K562 (cell line): ENCODE measurements at regions not wholly inside any gene's neighbourhood (a gene's known extent, or its start where the extent isn't known, plus 50 kb on each side); places are given as distances from the start of the nearest gene placed in this dataset.
A peak's percentile ranks its signal among the peaks of the same experiment; 100 is the strongest.

Experiments used
- ATAC-seq: fragments of 200-7000 bp; cut with Tn5 transposase; 3 replicates; pipeline ENCODE4 v1.9.1; 2020; ENCODE audit warnings: moderate library complexity
- BruUV-seq: library from RNA; stranded (reverse); fragments of 400-500 nt; replicated peaks from 2 replicates; lab custom pipeline; 2021; lab: Mats Ljungman, UMichigan
- CTCF ChIA-PET: fragments of 300-600 bp; formaldehyde crosslinking; extraction: SDS; loops from one replicate; lab custom pipeline; 2021; ENCODE audit warnings: low intra/inter-chr PET ratio; lab: Yijun Ruan, JAX
- POLR2A ChIA-PET: fragments of 300-600, 350-650 bp; sonication (Branson Sonifier 250); formaldehyde crosslinking; extraction: SDS; loops from one replicate; lab custom pipeline; 2021; ENCODE audit warnings: antibody characterized with exemption, inconsistent platforms; lab: Yijun Ruan, JAX
- DNase-seq, 4 experiments: peaks; one replicate each; pipeline versions ENCODE4 v3.0.0 to v3.0.0-alpha.2; 2011 to 2018; ENCODE audit warnings: low spot score in 3 of 4, mixed read lengths in 3 of 4; ENCODE audit errors: extremely low read depth in 1 of 4
- FAIRE-seq: peaks from 2 replicates; lab custom pipeline; 2011; peaks lifted over from hg19 to GRCh38; lab: Jason Lieb, UNC
- H2AFZ ChIP-seq: 2 replicates; pipeline ENCODE4 v1.6.0; 2011; ENCODE audit warnings: low read depth, low read length, control low read depth, inconsistent platforms
- H3K27ac ChIP-seq: fragments of 200-600 bp; 3 replicates; pipeline ENCODE4 v1.8.0; 2011; ENCODE audit warnings: low read depth, mild to moderate bottlenecking, control low read depth, inconsistent platforms, low read length, moderate library complexity, mixed read lengths; ENCODE audit errors: extremely low read depth
- H3K27me3 ChIP-seq, 2 experiments: fragments of 300-600 bp in 1 of 2; 2 replicates in 1 of 2; 3 replicates in 1 of 2; pipeline versions ENCODE4 v1.6.0 to v1.8.0; 2011; ENCODE audit warnings: inconsistent platforms in 2 of 2, low read length in 2 of 2, mild to moderate bottlenecking in 1 of 2, mixed read lengths in 1 of 2, moderate library complexity in 1 of 2; ENCODE audit not compliant: control insufficient read depth in 2 of 2, insufficient read depth in 2 of 2
- H3K36me3 ChIP-seq: fragments of 300-600 bp; 3 replicates; pipeline ENCODE4 v1.8.0; 2011; ENCODE audit warnings: mild to moderate bottlenecking, low read length, inconsistent platforms; ENCODE audit not compliant: control insufficient read depth, insufficient read depth
- H3K4me1 ChIP-seq, 2 experiments: fragments of 200-600 bp in 1 of 2; replicated peaks in 1 of 2; 2 replicates in 1 of 2; 3 replicates in 1 of 2; pipeline versions ENCODE4 v1.5.1 to v1.8.0; 2011; ENCODE audit warnings: inconsistent platforms in 2 of 2, low read length in 2 of 2, mild to moderate bottlenecking in 1 of 2, mixed read lengths in 1 of 2, moderate library complexity in 1 of 2; ENCODE audit not compliant: control insufficient read depth in 2 of 2, insufficient read depth in 2 of 2
- H3K4me2 ChIP-seq: 2 replicates; pipeline ENCODE4 v1.6.1; 2011; ENCODE audit warnings: low read length, control low read depth, inconsistent platforms, mixed read lengths; ENCODE audit not compliant: insufficient read depth
- H3K4me3 ChIP-seq: fragments of 200-600 bp; sonication (generic), shearing (Covaris generic); 2 replicates; pipeline ENCODE4 v1.5.1; 2016; ENCODE audit warnings: control low read depth, inconsistent platforms
- H3K79me2 ChIP-seq: fragments of 200-600 bp; 3 replicates; pipeline ENCODE4 v1.8.0; 2011; ENCODE audit warnings: low read length, inconsistent platforms; ENCODE audit not compliant: control insufficient read depth, insufficient read depth
- H3K9ac ChIP-seq, 2 experiments: 2 replicates each; pipeline versions ENCODE4 v1.6.0 to v1.6.1; 2011; ENCODE audit warnings: low read depth in 2 of 2, low read length in 2 of 2, control low read depth in 1 of 2, inconsistent platforms in 1 of 2, mild to moderate bottlenecking in 1 of 2, mixed read lengths in 1 of 2; ENCODE audit not compliant: insufficient read depth in 1 of 2
- H3K9me1 ChIP-seq: one replicate; pipeline ENCODE4 v1.6.0; 2011; ENCODE audit warnings: inconsistent platforms, mild to moderate bottlenecking, low read length, moderate library complexity; ENCODE audit not compliant: control insufficient read depth, insufficient read depth
- H3K9me3 ChIP-seq: replicated peaks from 2 replicates; pipeline ENCODE4 v1.5.1; 2011; ENCODE audit warnings: low read depth, low read length, inconsistent platforms; ENCODE audit not compliant: control insufficient read depth, insufficient read depth
- H4K20me1 ChIP-seq: replicated peaks from 2 replicates; pipeline ENCODE4 v1.6.1; 2011; ENCODE audit warnings: low read length, inconsistent platforms, mixed read lengths; ENCODE audit not compliant: control insufficient read depth, insufficient read depth
- BACH1 ChIP-seq: fragments of 200-800 bp; sonication (Bioruptor generic); IDR thresholded peaks from 2 replicates; pipeline ENCODE4 v1.6.1; 2016; ENCODE audit warnings: missing genetic modification characterization, missing compliant biosample characterization
- BHLHE40 ChIP-seq: IDR thresholded peaks from 2 replicates; pipeline ENCODE4 v1.6.1; 2011; ENCODE audit warnings: low read length, improper control_type of control experiment
- JUND ChIP-seq, 2 experiments: IDR thresholded peaks; 2 replicates in 1 of 2; 3 replicates in 1 of 2; pipeline ENCODE4 v1.6.1; 2011; ENCODE audit warnings: borderline replicate concordance in 2 of 2, low read depth in 2 of 2, low read length in 2 of 2, improper control_type of control experiment in 1 of 2, missing biosample characterization in 1 of 2, missing genetic modification characterization in 1 of 2, missing genetic modification reagents in 1 of 2
- NFIC ChIP-seq: fragments of 450-650 bp; IDR thresholded peaks from 2 replicates; pipeline ENCODE4 v1.6.1; 2017; ENCODE audit warnings: mild to moderate bottlenecking, inconsistent platforms
- NFIX ChIP-seq: fragments of 250-450 bp; sonication (Bioruptor Pico); IDR thresholded peaks from 2 replicates; pipeline ENCODE4 v1.4.0; 2020; ENCODE audit warnings: low read depth, mild to moderate bottlenecking, moderate library complexity
- SMARCE1 ChIP-seq: fragments of 450-650 bp; IDR thresholded peaks from 2 replicates; pipeline ENCODE4 v1.7.1; 2016; ENCODE audit warnings: mild to moderate bottlenecking
- TBL1XR1 ChIP-seq, 2 experiments: IDR thresholded peaks; 2 replicates each; pipeline ENCODE4 v1.6.1; 2012; ENCODE audit warnings: improper control_type of control experiment in 2 of 2, low read length in 2 of 2, mild to moderate bottlenecking in 1 of 2
- ZNF140 ChIP-seq: fragments of 250-450 bp; sonication (Bioruptor Pico); IDR thresholded peaks from 2 replicates; pipeline ENCODE4 v1.8.0; 2021; ENCODE audit warnings: moderate library complexity, mild to moderate bottlenecking, inconsistent platforms
- ZNF408 ChIP-seq: fragments of 250-450 bp; sonication (Bioruptor Pico); IDR thresholded peaks from 2 replicates; pipeline ENCODE4 v1.4.0; 2020; ENCODE audit warnings: low read depth, mild to moderate bottlenecking, moderate library complexity
- ZNF644 ChIP-seq: fragments of 200-800 bp; sonication (Bioruptor generic); IDR thresholded peaks from 2 replicates; pipeline ENCODE4 v1.6.1; 2016; ENCODE audit warnings: low read depth, missing genetic modification characterization, missing compliant biosample characterization
- ZNF75A ChIP-seq: fragments of 450-650 bp; formaldehyde crosslinking; IDR thresholded peaks from 2 replicates; pipeline ENCODE4 v1.4.0; 2020; ENCODE audit warnings: mild to moderate bottlenecking
- WGBS: fragments of 100-300 bp; shearing (Covaris generic); methylation state at CpG from one replicate; pipeline ENCODE4 v1.1.6; 2016; ENCODE audit warnings: low coverage, mixed read lengths; ENCODE audit not compliant: insufficient coverage; ENCODE audit errors: missing lambda C conversion rate; 5-methylcytosine and 5-hydroxymethylcytosine counted together
- in situ Hi-C: fragments of 300-500 bp; cut with MboI; formaldehyde crosslinking; loops from 4 replicates; pipeline ENCODE4 v1.15.0; 2018; ENCODE audit warnings: inconsistent platforms, mixed read lengths
- intact Hi-C: fragments of 100-400 bp; cut with micrococcal nuclease; formaldehyde crosslinking; loops from 2 replicates; pipeline ENCODE4 v1.14.2; 2022
- TF ChIP-seq, protein P1 (sequence below): sonication (generic); formaldehyde crosslinking; IDR thresholded peaks from 2 replicates; pipeline ENCODE4 v1.8.1; 2022; ENCODE audit warnings: missing genetic modification reagents
- TF ChIP-seq, protein P2 (sequence below): fragments of 250-450 bp; sonication (Bioruptor Pico); IDR thresholded peaks from 2 replicates; pipeline ENCODE4 v1.8.0; 2021; ENCODE audit warnings: borderline replicate concordance, mild to moderate bottlenecking, moderate library complexity; ENCODE audit not compliant: poor library complexity, severe bottlenecking

DNA sequence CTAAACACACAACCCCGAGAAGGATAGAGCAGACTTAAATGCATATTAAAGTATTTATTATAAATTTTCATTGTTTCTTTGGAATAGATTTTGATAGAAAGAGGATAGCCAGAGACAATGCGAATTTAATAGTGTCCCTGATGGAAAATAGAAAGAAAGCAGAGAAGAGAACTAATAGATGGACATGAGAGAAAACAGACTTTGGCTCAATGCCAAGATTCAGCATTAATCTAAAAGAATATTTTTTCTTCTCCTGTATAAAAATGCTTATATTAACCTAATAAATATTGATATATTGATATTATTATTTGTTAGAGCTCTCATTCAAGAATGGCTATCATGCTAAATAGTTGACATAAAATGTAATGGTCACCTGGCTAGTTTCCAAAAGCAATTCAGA, 173.4 kb downstream of the KIF2B start:
- BruUV-seq, result no TSS peak

DNA sequence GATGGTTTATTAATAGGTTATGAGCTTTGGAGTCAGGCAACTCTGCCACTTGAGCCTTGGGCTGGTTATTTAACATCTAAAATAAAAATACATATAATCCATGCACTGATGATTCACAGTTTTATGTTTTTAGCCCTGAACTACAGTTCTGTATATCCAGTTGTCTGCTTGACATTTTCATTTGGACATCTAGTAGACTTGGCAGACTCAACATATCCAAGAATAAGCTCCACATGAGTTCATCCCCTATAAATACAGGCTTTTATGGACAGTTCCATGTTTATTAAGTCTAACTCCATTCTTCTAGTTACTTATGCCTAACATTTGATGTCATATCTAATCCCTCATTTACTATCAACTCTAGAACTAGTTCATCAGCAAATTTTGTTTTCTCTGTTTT, 174.2 kb downstream of the KIF2B start:
- Histone ChIP-seq H3K4me1 (no peaks in the 10 kb centered on the region), H3K9me3 (no peaks in the 10 kb centered on the region), H3K36me3 (no peaks in the 10 kb centered on the region), H3K27me3 (no peaks in the 10 kb centered on the region), H3K9ac (no peak overlapping the region)
- CTCF ChIA-PET, result no interaction called here
- intact Hi-C loops, result no loop called here
- FAIRE-seq (no peak), DNase-seq (no peak)
- TF ChIP-seq SMARCE1 (no peak), JUND (IDR thresholded peaks at IDR 0.05; ENCODE audit: borderline replicate concordance, low read depth, low read length) (no peak), JUND (tag; IDR thresholded peaks at IDR 0.05; ENCODE audit: borderline replicate concordance, low read depth, low read length) (no peak), BHLHE40 (no peak), ZNF140 (CRISPR knock-in tag) (no peak)
- TF ChIP-seq, protein P1, sequence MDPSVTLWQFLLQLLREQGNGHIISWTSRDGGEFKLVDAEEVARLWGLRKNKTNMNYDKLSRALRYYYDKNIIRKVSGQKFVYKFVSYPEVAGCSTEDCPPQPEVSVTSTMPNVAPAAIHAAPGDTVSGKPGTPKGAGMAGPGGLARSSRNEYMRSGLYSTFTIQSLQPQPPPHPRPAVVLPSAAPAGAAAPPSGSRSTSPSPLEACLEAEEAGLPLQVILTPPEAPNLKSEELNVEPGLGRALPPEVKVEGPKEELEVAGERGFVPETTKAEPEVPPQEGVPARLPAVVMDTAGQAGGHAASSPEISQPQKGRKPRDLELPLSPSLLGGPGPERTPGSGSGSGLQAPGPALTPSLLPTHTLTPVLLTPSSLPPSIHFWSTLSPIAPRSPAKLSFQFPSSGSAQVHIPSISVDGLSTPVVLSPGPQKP, result no peak
- TF ChIP-seq, all 486 proteins: peak for 0
- Histone ChIP-seq H4K20me1 (no peaks in the 10 kb centered on the region), H3K79me2 (no peaks in the 10 kb centered on the region), H3K27ac (no peak overlapping the region), H3K4me3 (no peak overlapping the region), H3K9me1 (no peaks in the 10 kb centered on the region), H3K4me2 (no peak overlapping the region), H2AFZ (no peak overlapping the region)
- BruUV-seq, result no TSS peak
- POLR2A ChIA-PET, result no interaction called here
- no peak for ATAC-seq
- in situ Hi-C loops, result no loop called here

More for the DNA sequence above, 173.4 kb downstream of the KIF2B start:
- Histone ChIP-seq H2AFZ (no peak overlapping the region), H4K20me1 (no peaks in the 10 kb centered on the region), H3K27me3 (no peaks in the 10 kb centered on the region), H3K9me1 (no peaks in the 10 kb centered on the region), H3K36me3 (no peaks in the 10 kb centered on the region), H3K79me2 (no peaks in the 10 kb centered on the region), H3K4me3 (no peak overlapping the region), H3K27ac (no peak overlapping the region), H3K9ac (no peak overlapping the region), H3K4me1 (no peaks in the 10 kb centered on the region), H3K9me3 (no peaks in the 10 kb centered on the region), H3K4me2 (no peak overlapping the region)
- DNase-seq (no peak), ATAC-seq (no peak), FAIRE-seq (no peak)
- intact Hi-C loops, result no loop called here
- CTCF ChIA-PET, result no interaction called here
- TF ChIP-seq TBL1XR1 (IDR thresholded peaks at IDR 0.05; ENCODE audit: low read length in 2 of 2) (no peak), ZNF644 (tag) (no peak), NFIC (peak; percentile 91), NFIX (peak; percentile 90), BACH1 (tag) (no peak), ZNF75A (no peak), ZNF408 (no peak)
- TF ChIP-seq, protein P2, sequence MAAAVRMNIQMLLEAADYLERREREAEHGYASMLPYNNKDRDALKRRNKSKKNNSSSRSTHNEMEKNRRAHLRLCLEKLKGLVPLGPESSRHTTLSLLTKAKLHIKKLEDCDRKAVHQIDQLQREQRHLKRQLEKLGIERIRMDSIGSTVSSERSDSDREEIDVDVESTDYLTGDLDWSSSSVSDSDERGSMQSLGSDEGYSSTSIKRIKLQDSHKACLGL (CRISPR knock-in tag), result no peak
- POLR2A ChIA-PET, result no interaction called here
- in situ Hi-C loops, result no loop called here
- 6% methylated on average over 2 of the region's 2 CpGs for WGBS
